Kasumi-1 (cell line): ENCODE measurements at regions not wholly inside any gene's neighbourhood (a gene's known extent, or its start where the extent isn't known, plus 50 kb on each side); places are given as distances from the start of the nearest gene placed in this dataset.
"Not testable (repeated sequence)": the region's sequence is repeated elsewhere in the genome, so short reads cannot be mapped to it uniquely, and the experiment has no call there.

Source experiments
- DNase-seq, 2 experiments: peaks; one replicate each; lab custom pipeline; 2025; lab: John Stamatoyannopoulos, UW

DNA sequence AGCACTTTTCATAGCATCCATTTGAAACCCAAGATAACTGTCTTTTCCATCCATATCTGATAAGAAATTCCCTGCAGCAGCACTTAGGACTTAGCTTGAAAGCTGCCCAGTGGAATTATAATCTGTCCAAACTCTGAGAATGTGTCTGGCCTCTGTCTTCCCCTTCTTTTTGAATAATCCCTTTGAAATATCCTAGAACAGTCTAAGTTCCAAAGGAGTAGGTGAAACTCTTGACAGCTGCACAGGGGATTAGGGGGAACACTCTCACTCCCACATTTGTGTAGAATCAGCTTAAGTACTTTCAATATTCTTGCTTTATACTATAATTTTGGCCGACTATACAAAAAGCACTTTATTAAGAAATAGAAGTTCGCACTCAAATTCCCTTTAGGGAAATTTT is 157.7 kb downstream of the PAPSS1 start:
- no peak for DNase-seq

DNA sequence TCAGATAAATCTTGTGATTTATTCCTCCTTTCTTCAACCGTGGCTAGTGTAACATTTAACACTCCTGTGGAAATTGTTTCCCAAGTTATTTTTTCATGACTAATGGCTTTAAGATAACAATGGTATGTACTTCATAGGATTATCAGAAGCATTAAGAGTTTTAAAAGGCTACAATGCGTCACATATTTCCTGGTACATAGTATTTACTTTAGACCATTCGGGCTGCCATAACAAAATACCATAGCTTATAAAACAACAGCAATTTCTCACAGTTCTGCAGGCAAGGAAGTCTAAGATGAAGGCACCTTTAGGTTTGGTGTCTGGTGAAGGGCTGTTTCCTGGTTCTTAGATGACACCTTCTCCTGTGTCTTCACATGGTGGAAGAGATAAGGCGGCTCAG is 158.6 kb downstream of the PAPSS1 start:
- DNase-seq = no peak

GRCh38 chr4:107559653-107560052 is 160.4 kb downstream of the PAPSS1 start:
- DNase-seq = no peak

GRCh38 chr4:107552306-107552705 is 167.7 kb downstream of the PAPSS1 start:
- no peak for DNase-seq

- DNase-seq = no peak
Measured at GRCh38 chr4:107548211-107548905, 171.7 kb downstream of the PAPSS1 start.

- DNase-seq = no peak
Measured at GRCh38 chr4:107546638-107547037, 173.4 kb downstream of the PAPSS1 start.

DNA sequence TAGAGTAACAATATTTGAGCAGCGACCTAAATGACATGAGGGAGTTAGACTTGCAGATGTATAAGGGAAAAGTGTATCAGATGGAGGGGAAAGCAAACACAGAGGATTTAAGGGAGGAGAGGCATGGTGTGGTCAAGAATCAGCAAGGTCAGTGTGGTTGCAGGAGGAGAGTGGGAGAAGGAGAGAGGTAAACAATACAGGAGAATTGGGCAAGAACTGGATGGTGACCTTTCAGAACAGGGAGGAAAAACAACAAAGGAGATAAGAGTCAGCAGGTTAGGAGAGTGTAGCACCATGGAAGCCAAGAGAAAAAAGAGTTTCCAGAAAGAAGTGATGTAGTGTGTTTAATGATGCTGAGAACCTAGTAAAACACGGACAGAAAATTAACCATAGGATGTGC is 178.5 kb downstream of the PAPSS1 start:
- DNase-seq = no peak

DNA sequence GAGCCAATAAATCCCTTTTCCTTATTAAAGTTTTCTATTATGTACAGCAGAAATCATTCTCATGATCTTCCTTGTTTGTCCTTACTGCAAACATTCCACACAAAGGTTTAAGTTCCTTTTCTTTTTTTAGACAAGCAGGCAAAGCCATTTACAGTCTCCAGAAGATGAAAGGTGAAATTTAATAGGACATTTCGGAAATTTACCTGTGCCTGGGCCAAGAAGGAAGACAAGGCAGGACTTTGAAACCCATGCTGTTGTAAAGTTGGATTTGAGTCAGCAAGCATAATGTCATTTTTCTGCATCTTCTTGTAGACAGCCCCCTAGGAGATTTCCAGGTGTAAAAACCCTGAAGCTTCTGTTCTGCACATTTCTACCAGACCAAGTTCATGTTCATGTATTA is 188.1 kb downstream of the PAPSS1 start:
- no peak for DNase-seq

GRCh38 chr4:107520368-107520767 is 199.7 kb downstream of the PAPSS1 start:
- DNase-seq = no peak

- DNase-seq = peak; percentile 40 to 54
Measured at GRCh38 chr4:107519053-107519452, 201.0 kb downstream of the PAPSS1 start.

DNA sequence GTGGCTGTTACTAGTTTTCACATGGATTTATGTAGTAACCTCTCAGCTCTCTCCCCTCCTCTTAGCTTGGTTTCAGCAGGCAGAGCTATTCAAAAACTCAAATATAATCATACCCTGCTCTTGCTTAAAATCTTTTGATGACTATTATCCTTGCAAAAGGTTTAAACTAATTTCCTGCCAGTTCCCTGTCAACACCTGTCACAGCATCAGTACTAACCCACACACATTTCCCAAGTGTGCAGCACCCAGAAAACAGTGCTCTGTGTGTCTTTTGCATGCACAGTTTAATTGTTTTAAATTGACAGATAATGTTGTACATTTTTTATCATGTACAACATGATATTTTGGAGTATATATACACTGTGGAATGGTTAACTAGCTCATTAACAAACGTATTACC is 202.0 kb downstream of the PAPSS1 start:
- no peak for DNase-seq

- DNase-seq = no peak
Measured at GRCh38 chr4:107512549-107512948, 207.5 kb downstream of the PAPSS1 start.

DNA sequence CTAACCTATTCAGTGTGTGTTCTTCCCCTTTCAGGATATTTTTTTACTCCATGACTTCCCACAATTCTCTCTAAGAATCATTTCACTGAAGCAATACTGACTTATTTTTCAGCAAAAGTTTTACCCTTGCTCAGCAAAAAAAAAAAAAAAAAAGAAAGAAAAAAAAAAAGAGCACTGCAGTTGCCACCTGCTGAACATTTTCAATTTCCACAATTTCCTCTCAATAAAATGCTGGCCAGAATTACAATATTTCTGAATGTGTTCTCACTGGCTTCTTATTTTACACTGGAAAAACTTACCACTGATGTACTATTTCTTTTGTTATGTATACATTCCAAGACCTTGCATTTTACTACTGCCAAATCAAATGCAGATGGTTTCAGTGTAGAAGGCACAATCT is 210.4 kb downstream of the PAPSS1 start:
- DNase-seq = no peak

- DNase-seq = no peak
Measured at GRCh38 chr4:107500551-107500950, 219.5 kb downstream of the PAPSS1 start.

DNA sequence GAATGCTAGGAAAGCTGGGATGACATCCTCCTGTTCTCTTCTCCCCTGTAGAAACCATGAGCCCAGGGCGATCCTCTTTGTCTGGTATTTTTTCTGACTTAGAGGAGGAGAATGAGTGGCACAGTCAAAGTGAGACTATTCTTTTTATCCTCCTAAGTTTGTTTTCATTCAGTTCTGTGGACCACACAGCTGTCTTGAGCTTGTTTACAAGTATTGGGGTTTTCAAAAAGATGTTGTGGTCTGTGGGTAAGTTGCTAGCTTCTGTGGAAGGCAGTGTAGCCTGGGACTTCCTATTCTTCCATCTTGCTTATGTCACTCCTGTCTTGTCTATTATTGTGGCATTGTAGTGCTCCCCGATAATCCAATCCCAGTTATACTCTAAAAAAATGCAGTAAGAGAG is 223.0 kb downstream of the PAPSS1 start:
- DNase-seq = no peak

DNA sequence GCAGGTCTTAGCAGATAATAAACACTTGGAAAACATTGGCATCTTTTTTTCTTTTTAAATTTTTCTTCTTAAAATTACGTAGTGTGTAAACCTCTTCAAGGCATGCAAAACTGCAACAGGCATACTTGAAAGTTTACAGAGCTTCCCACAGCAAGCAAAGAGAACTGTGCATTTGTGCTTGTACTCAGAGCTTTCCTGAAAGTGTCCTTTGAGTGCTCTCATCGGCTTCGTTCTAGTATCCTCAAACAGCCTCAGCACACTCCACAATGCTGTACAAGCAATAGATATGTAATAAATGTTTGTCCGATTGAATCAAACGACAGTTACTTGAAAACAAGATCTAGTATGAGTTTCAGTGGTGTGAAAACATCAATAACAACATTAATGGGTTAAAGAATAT is 227.5 kb downstream of the PAPSS1 start:
- DNase-seq = no peak

DNA sequence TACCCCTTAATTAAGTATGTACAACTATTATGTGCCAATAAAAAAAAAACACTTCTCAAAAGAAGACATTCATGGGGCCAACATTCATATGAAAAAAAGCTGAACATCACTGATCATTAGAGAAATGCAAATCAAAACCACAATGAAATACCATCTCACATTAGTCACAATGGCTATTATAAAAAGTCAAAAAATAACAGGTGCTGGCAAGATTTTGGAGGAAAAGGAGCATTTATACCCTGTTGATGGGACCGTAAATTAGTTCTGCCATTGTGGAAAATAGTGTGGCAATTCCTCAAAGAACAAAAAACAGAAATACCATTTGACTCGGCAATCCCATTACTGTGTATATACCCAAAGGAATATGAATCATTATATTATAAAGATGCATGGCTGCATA is 229.9 kb downstream of the PAPSS1 start:
- DNase-seq = no peak

- DNase-seq = not testable (repeated sequence)
Measured at GRCh38 chr4:107483621-107484020, 236.4 kb downstream of the PAPSS1 start.

- no peak for DNase-seq
Measured at GRCh38 chr4:107482546-107482945, 237.5 kb downstream of the PAPSS1 start.

- DNase-seq = no peak
Measured at GRCh38 chr4:107478327-107478980, 241.6 kb downstream of the PAPSS1 start.

DNA sequence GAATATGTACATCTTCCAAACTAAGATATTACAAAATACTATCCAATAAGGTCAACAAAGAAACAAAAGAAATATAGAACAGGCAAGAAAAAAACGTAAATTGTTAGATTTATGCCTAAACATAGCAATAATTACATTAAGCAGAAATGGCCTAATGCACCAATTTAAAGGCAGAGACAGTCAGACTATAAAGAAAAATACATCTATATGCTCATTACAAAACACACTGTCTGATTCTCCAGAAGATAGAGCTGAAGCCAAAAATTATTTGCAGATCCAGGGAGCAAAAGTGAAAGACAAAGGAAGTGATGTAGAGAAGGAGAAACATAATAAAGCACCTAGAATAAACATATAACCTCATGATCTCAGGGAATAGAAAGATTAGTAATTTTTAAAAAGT is 246.9 kb downstream of the PAPSS1 start:
- no peak for DNase-seq

- DNase-seq = no peak
Measured at GRCh38 chr4:107472265-107472948, 247.6 kb downstream of the PAPSS1 start.

DNA sequence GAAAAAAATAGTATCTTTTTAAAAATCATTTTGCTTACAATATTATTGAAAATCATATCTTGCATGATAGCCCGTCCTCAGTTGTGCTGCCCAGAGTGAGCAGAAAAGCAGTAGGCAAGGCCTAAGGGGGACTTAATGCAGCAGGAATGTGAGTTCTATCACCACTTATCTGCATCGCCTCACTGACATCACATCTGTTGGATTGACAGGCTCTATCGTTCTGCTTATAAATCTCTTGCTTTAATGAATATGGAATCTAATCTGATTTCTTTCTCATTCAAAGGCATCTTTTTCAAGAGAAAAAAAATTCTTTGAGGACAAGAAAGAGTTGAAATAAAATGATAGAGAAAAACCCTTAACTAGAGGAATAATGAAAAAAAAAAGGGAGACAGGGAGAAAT is 249.9 kb downstream of the PAPSS1 start:
- DNase-seq = no peak
